ENCODE measurements at regions not wholly inside any gene's neighbourhood (a gene's known extent, or its start where the extent isn't known, plus 50 kb on each side); places are given as distances from the start of the nearest gene placed in this dataset.
A peak's percentile ranks its signal among the peaks of the same experiment; 100 is the strongest.

DNA sequence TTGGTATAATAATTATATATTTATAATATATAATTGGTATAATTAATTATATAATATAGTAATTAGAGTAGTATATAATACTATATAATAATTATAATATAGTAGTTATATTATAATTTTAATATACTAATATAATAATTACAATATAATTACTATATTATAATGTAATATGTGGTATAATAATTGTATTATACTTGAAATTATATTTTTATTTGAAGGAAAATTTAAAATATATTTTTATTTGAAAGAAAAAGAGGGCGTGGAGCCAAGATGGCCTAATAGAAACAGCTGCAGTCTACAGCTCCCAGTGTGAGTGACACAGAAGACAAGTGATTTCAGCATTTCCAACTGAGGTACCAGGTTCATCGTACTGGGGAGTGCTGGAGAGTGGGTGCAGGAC, 365.9 kb downstream of the MMUT start (continued):
- TF ChIP-seq ONECUT2 (CRISPR knock-in tag; IDR thresholded peaks at IDR 0.05) (no peak), ATF7 (IDR thresholded peaks at IDR 0.05) (no peak), ATF7 (CRISPR knock-in tag; IDR thresholded peaks at IDR 0.05) (no peak), RAD21 (CRISPR knock-in tag; IDR thresholded peaks at IDR 0.05) (no peak), HNF4A (CRISPR knock-in tag; IDR thresholded peaks at IDR 0.05) (no peak), AKAP8 (CRISPR knock-in tag; IDR thresholded peaks at IDR 0.05) (no peak), FOXO1 (CRISPR knock-in tag; IDR thresholded peaks at IDR 0.05) (no peak)
- TF ChIP-seq, protein P1, sequence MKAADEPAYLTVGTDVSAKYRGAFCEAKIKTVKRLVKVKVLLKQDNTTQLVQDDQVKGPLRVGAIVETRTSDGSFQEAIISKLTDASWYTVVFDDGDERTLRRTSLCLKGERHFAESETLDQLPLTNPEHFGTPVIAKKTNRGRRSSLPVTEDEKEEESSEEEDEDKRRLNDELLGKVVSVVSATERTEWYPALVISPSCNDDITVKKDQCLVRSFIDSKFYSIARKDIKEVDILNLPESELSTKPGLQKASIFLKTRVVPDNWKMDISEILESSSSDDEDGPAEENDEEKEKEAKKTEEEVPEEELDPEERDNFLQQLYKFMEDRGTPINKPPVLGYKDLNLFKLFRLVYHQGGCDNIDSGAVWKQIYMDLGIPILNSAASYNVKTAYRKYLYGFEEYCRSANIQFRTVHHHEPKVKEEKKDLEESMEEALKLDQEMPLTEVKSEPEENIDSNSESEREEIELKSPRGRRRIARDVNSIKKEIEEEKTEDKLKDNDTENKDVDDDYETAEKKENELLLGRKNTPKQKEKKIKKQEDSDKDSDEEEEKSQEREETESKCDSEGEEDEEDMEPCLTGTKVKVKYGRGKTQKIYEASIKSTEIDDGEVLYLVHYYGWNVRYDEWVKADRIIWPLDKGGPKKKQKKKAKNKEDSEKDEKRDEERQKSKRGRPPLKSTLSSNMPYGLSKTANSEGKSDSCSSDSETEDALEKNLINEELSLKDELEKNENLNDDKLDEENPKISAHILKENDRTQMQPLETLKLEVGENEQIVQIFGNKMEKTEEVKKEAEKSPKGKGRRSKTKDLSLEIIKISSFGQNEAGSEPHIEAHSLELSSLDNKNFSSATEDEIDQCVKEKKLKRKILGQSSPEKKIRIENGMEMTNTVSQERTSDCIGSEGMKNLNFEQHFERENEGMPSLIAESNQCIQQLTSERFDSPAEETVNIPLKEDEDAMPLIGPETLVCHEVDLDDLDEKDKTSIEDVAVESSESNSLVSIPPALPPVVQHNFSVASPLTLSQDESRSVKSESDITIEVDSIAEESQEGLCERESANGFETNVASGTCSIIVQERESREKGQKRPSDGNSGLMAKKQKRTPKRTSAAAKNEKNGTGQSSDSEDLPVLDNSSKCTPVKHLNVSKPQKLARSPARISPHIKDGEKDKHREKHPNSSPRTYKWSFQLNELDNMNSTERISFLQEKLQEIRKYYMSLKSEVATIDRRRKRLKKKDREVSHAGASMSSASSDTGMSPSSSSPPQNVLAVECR (CRISPR knock-in tag; IDR thresholded peaks at IDR 0.05; ENCODE audit: borderline replicate concordance) = no peak

DNA sequence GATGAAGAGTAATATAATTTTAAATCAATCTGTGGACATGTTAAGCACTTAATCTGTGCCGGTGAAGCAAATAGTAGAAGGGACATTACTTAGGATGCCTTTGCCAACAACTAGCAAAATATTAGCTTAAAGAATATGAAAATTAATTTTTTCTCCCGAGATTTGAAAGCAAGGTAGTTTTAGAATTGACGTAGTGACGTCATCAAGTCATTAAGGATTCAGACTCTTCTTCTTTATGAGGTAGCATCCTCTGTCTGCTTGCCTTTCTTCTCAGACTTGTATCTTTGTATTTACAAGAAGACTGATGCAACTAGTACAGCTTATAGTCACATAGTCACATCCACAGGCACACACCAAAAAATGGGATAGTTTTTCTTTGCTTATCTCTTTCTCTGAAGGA, 374.4 kb downstream of the MMUT start:
- Histone ChIP-seq H3K79me2 (ENCODE audit: insufficient read depth, low read length) (no peaks in the 10 kb centered on the region), H3K9ac (ENCODE audit: insufficient read depth, low read depth, low read length) (no peak overlapping the region), H3K4me3 (replicated peaks in 1 of 3; ENCODE audit: insufficient read depth in 1 of 3, low read depth in 2 of 3, low read length in 3 of 3) (no peak overlapping the region), H3K4me2 (ENCODE audit: low read depth, low read length) (no peak overlapping the region), H3K9me3 (ENCODE audit: low read length) (no peaks in the 10 kb centered on the region), H2AFZ (ENCODE audit: low read length) (no peak overlapping the region), H3K36me3 (replicated peaks in 1 of 2; ENCODE audit: control insufficient read depth in 1 of 2, insufficient read depth in 2 of 2, low read length in 2 of 2) (no peaks in the 10 kb centered on the region), H3K27ac (ENCODE audit: extremely low read length, insufficient read depth, low read length) (no peak overlapping the region), H4K20me1 (ENCODE audit: insufficient read depth, low read length) (no peaks in the 10 kb centered on the region), H3K4me1 (ENCODE audit: insufficient read depth, low read length) (no peaks in the 10 kb centered on the region), H3K27me3 (ENCODE audit: control insufficient read depth in 1 of 2, insufficient read depth in 2 of 2, low read length in 2 of 2) (no peaks in the 10 kb centered on the region; a peak in 1 of 5 replicates)
- no TSS peak for BruUV-seq (replicated peaks)
- ATAC-seq = no peak
- peak; percentile 97 for TF ChIP-seq ATF7 (IDR thresholded peaks at IDR 0.05)
- no peak for TF ChIP-seq ATF7 (CRISPR knock-in tag; IDR thresholded peaks at IDR 0.05)
- no peak for TF ChIP-seq RFX1 (IDR thresholded peaks at IDR 0.05)
- TF ChIP-seq CREB1 (IDR thresholded peaks at IDR 0.05) = peak; percentile 98
- no peak for TF ChIP-seq CREB1 (CRISPR knock-in tag; IDR thresholded peaks at IDR 0.05)
- TF ChIP-seq CAMTA2 (CRISPR knock-in tag; IDR thresholded peaks at IDR 0.05; ENCODE audit: borderline replicate concordance) = no peak
- in situ Hi-C loops (cut with HindIII; ENCODE audit: extremely low pct_ligation_motif_present, low pct_unique_long_range_greater_than_20kb) (no loop called here), intact Hi-C loops (cut with micrococcal nuclease; ENCODE audit: unreplicated experiment) (no loop called here)
- FAIRE-seq = no peak
- ChIA-PET POLR2A (no interaction called here), CTCF (ENCODE audit: low intra/inter-chr PET ratio, low total read pairs) (no interaction called here)
- no peak for DNase-seq (ENCODE audit: low spot score)
- WGBS (ENCODE audit: low lambda C conversion rate) = 43% methylated on average over 4 of the region's 4 CpGs
